ENCODE measurements at regions not wholly inside any gene's neighbourhood (a gene's known extent, or its start where the extent isn't known, plus 50 kb on each side); places are given as distances from the start of the nearest gene placed in this dataset.

GRCh38 chr21:40902299-40902698 is 55.3 kb upstream of the DSCAM start (continued):
- TF ChIP-seq IRF1 (CRISPR knock-in tag; IDR thresholded peaks at IDR 0.05; ENCODE audit: low read depth) (no peak), BCL3 (CRISPR knock-in tag; IDR thresholded peaks at IDR 0.05) (no peak), BCL6 (CRISPR knock-in tag; IDR thresholded peaks at IDR 0.05) (no peak), RAD51 (IDR thresholded peaks at IDR 0.05; ENCODE audit: borderline replicate concordance) (no peak), PPARG (CRISPR knock-in tag; conservative IDR thresholded peaks at IDR 0.05) (no peak), ZBTB49 (CRISPR knock-in tag; IDR thresholded peaks at IDR 0.05; ENCODE audit: borderline replicate concordance) (no peak), KDM5B (CRISPR knock-in tag; IDR thresholded peaks at IDR 0.05; ENCODE audit: borderline replicate concordance) (no peak), CENPX (CRISPR knock-in tag; IDR thresholded peaks at IDR 0.05) (no peak), FIP1L1 (IDR thresholded peaks at IDR 0.05; ENCODE audit: borderline replicate concordance, insufficient read depth, low read depth, low read length) (no peak), ZNF263 (CRISPR knock-in tag; IDR thresholded peaks at IDR 0.05) (no peak), ZNF780A (CRISPR knock-in tag; IDR thresholded peaks at IDR 0.05) (no peak), TBP (CRISPR knock-in tag; IDR thresholded peaks at IDR 0.05) (no peak)

All from HepG2 (cell line).